Iris pigment epithelial cell (primary cell): ENCODE measurements at regions not wholly inside any gene's neighbourhood (a gene's known extent, or its start where the extent isn't known, plus 50 kb on each side); places are given as distances from the start of the nearest gene placed in this dataset.
"Not testable (repeated sequence)": the region's sequence is repeated elsewhere in the genome, so short reads cannot be mapped to it uniquely, and the experiment has no call there.

ENCODE experiments used
- DNase-seq: peaks from one replicate; pipeline ENCODE4 v3.0.0-alpha.2; 2011; ENCODE audit warnings: low read depth

GRCh38 chrX:124238268-124238667, 94.2 kb upstream of the TEX13D start:
- no peak for DNase-seq

- no peak for DNase-seq
These were observed 93.1 kb upstream of the TEX13D start for GRCh38 chrX:124239324-124239723.

GRCh38 chrX:124239911-124240310, 92.5 kb upstream of the TEX13D start:
- DNase-seq, result no peak

- DNase-seq, result no peak
These were observed 92.0 kb upstream of the TEX13D start for GRCh38 chrX:124240422-124240821.

GRCh38 chrX:124242131-124242530, 90.3 kb upstream of the TEX13D start:
- no peak for DNase-seq

- no peak for DNase-seq
These were observed 83.1 kb upstream of the TEX13D start for GRCh38 chrX:124249345-124249744.

- DNase-seq, result no peak
These were observed 81.5 kb upstream of the TEX13D start for GRCh38 chrX:124250835-124251437.

- DNase-seq, result no peak
These were observed 77.8 kb upstream of the TEX13D start for GRCh38 chrX:124254611-124255010.

GRCh38 chrX:124256216-124256615, 76.2 kb upstream of the TEX13D start:
- no peak for DNase-seq

GRCh38 chrX:124256629-124257380, 75.7 kb upstream of the TEX13D start:
- no peak for DNase-seq

- no peak for DNase-seq
These were observed 74.3 kb upstream of the TEX13D start for GRCh38 chrX:124257924-124258702.

- no peak for DNase-seq
These were observed 71.6 kb upstream of the TEX13D start for GRCh38 chrX:124260845-124261244.

GRCh38 chrX:124263743-124264142, 68.7 kb upstream of the TEX13D start:
- DNase-seq, result no peak

GRCh38 chrX:124268099-124268498, 64.4 kb upstream of the TEX13D start:
- no peak for DNase-seq

GRCh38 chrX:124269881-124270280, 62.6 kb upstream of the TEX13D start:
- no peak for DNase-seq

- not testable (repeated sequence) for DNase-seq
These were observed 60.9 kb upstream of the TEX13D start for GRCh38 chrX:124271599-124271998.

- no peak for DNase-seq
These were observed 60.0 kb upstream of the TEX13D start for GRCh38 chrX:124272370-124272982.

- DNase-seq, result no peak
These were observed 57.9 kb upstream of the TEX13D start for GRCh38 chrX:124274438-124275181.

GRCh38 chrX:124275182-124275894, 57.1 kb upstream of the TEX13D start:
- no peak for DNase-seq

GRCh38 chrX:124280294-124280902, 52.1 kb upstream of the TEX13D start:
- no peak for DNase-seq

- DNase-seq, result no peak
These were observed 49.9 kb upstream of the TEX13D start for GRCh38 chrX:124282580-124282979.
